Fibroblast of villous mesenchyme (primary cell): ENCODE measurements at regions not wholly inside any gene's neighbourhood (a gene's known extent, or its start where the extent isn't known, plus 50 kb on each side); places are given as distances from the start of the nearest gene placed in this dataset.

Experiments used
- DNase-seq: peaks from one replicate; pipeline ENCODE4 v3.0.0-alpha.2; 2010; ENCODE audit warnings: low read depth
- H3K4me3 ChIP-seq: 2 replicates; pipeline ENCODE4 v1.5.1; 2011; ENCODE audit warnings: low read depth, mild to moderate bottlenecking, low read length
- TF ChIP-seq, protein P1 (sequence below): IDR thresholded peaks from 2 replicates; pipeline ENCODE4 v1.5.1; 2012; ENCODE audit warnings: low read depth, mild to moderate bottlenecking, low read length; ENCODE audit not compliant: insufficient read depth

DNA sequence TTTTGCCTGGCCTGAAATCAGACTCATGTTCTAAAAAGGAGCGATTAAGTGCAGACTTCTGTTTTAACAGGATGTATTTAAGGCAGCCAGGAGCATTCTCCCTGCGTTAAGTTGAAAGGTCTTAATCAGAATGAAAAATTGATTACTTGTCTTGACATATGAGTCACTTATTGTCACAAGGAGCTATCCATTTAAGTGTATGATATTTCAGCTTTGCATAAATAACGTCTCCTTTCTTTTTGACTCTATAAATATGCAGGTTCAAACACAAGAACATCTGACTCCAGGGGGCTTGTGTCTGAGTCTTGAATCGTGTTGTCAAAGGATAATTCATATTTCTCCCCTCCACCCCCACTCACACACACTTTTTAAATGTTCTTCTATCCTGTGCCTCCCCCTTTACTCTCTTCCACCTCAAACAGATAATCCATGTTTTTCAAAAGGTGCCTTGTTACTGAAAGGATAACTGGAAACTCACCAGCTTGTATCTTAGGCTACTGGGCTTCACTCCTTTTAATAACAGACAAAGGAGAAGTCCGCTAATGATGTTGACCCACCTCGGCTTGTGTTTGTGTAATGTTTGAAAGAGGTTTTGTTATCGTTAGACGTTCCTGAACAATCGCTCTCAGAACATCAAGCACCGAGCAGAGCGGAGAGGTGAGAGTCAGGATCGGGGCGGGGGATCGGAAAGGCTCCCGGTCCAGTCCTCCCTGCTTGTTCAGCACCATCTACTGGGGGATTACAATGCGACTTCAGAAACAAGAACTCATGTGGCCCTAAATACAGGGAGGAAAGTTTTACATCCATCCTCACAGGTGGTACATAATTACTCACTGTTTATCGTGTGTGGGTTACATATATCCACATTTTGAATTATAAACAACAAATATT lies 107.5 kb upstream of the RPL34 start:
- no peak overlapping the region for H3K4me3 ChIP-seq
- TF ChIP-seq, protein P1, sequence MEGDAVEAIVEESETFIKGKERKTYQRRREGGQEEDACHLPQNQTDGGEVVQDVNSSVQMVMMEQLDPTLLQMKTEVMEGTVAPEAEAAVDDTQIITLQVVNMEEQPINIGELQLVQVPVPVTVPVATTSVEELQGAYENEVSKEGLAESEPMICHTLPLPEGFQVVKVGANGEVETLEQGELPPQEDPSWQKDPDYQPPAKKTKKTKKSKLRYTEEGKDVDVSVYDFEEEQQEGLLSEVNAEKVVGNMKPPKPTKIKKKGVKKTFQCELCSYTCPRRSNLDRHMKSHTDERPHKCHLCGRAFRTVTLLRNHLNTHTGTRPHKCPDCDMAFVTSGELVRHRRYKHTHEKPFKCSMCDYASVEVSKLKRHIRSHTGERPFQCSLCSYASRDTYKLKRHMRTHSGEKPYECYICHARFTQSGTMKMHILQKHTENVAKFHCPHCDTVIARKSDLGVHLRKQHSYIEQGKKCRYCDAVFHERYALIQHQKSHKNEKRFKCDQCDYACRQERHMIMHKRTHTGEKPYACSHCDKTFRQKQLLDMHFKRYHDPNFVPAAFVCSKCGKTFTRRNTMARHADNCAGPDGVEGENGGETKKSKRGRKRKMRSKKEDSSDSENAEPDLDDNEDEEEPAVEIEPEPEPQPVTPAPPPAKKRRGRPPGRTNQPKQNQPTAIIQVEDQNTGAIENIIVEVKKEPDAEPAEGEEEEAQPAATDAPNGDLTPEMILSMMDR, result peak; percentile 47
- peak; percentile 39 for DNase-seq

DNA sequence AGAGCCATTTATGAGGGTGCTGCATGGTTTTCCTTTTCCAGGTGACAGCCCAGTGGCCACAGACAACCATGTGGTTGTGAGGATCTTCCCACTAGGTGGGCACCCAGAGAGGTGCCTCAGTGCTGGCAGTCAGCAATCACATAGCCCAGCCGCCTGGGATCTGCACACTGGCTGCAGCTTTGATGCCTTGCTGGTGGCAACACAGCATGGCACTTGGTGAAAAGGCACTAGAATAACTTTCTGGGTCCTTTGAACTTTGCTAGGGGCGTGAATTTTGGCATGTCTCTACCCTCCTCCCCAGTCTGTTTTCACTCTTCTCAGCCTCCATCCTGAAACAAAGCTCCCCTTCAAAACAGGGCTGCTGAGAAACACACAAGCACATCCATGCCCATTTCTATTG lies 108.8 kb upstream of the RPL34 start:
- TF ChIP-seq, protein P1, result no peak
- no peak overlapping the region for H3K4me3 ChIP-seq
- no peak for DNase-seq

DNA sequence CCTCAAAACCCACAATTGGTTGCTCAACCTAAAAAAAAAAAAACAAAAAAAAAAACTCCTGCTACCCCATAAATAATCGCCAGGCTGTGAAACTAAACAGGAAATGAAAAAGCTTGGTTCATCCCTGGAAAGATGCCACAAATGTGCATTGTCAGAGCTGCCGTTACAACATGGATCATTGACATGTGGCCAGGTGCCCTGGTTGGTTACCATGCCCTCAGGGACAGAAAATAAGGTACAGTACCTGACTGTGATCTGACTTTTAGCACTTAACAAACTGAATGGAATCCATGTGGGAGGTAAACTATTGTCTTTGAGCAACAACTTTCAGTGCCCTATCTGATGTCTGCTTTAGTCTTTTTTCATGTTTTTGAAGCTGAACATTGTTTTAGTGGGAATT lies 118.0 kb upstream of the RPL34 start:
- H3K4me3 ChIP-seq, result no peak overlapping the region
- no peak for DNase-seq
- TF ChIP-seq, protein P1, result no peak

DNA sequence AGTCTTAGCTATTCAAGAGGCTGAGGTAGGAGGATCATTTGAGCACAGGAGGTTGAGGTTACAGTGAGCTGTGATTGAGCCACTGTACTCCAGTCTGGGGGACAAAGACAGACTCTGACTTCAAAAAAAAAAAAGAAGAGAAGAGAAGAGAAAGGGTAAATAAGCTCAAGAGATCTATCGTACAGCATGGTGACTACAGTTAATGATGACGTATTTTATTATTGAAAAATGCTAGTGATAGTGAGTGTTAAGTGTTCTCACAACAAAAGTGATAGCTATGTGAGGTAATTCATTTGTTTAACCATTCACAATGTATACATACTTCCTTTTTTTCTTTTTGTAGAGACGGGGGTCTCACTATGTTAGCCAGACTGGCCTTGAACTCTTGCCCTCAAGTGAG lies 121.5 kb upstream of the RPL34 start:
- TF ChIP-seq, protein P1, result no peak
- no peak for DNase-seq
- no peak overlapping the region for H3K4me3 ChIP-seq

DNA sequence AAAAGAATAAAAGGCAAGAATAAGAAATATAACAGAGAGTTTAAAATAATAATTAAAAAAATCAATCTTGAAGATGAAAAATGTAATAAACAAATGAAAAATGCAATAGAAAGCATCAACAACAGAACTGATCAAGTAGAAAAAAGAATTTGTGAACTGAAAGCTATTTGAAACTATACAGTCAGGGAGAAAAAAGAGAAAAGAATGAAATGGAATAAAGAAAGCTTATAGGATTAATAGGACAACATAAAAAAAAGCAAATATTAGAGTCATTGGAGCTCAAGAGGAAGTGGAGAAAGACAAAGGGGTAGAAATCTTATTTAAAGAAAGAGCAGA lies 126.8 kb upstream of the RPL34 start:
- no peak for DNase-seq
- TF ChIP-seq, protein P1, result no peak
- H3K4me3 ChIP-seq, result no peak overlapping the region

DNA sequence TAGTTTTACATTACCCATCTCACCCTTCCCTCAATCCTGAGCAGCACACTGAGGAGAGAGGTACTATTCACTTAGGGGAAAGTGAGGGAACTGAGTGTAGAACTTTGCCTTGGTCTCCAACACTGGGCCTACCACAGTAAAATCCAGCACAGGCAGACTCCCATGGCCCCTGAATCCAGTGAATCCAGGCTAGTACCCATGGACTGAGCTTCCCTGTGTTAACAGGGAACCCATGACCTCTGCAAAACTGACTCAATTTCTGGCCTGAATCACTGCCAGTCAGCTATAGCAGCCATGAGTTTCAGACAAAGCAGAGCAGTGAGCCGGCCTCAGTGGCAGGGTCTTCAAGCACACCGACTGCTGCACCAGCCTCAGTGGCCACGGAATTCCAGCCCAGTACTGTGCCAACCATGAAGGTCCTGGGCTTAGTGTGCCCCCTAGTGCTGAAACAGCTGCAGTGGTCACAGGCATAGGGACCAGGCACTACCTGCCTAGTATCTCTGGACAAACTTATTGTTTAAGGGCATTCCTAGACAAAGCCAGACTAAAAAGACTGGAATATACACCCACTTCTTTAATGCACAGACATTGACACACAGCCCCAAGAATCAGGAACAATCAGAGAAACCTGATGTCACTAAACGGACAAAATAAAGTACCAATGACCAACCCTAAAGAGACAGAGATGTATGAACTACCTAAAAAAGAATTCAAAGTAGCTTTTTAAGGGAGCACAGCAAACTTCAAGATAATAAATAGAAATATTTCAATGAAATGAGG lies 127.4 kb upstream of the RPL34 start:
- H3K4me3 ChIP-seq, result no peak overlapping the region
- peak; percentile 28 for DNase-seq
- TF ChIP-seq, protein P1, result peak; percentile 74
